ENCODE measurements at regions not wholly inside any gene's neighbourhood (a gene's known extent, or its start where the extent isn't known, plus 50 kb on each side); places are given as distances from the start of the nearest gene placed in this dataset.
"Not testable (repeated sequence)": the region's sequence is repeated elsewhere in the genome, so short reads cannot be mapped to it uniquely, and the experiment has no call there.

DNA sequence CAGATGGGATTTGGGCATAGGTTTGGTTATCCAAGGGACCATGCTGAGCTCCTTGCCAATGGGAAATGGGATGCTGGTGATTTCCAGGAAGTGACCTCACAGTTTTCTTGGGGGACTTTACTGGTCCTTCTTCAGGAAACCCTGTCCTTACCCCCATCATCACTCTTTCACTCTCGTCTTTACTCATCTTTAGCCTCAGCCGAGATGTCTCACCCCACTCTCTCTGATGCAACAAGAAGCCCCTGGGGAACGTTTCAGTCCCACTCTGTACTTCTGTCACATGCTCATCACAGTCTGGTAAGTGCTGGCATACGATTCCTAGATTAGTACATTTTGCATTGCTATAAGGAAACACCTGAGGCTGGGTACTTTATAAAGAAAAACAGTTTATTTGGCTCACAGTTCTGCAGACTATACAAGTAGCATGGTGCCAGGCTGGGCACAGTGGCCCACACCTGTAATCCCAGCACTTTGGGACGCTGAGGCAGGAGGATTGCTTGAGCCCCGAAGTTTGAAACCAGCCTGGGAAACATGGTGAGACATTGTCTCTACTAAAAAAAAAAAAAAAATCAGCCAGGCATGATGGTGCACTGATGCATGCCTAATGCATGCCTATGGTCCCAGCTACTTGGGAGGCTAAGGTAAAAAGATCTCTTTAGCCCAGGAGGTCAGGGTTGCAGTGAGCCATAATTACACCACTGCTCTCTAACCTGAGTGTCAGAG, 63.5 kb upstream of the VKORC1L1 start:
- no peak for DNase-seq

DNA sequence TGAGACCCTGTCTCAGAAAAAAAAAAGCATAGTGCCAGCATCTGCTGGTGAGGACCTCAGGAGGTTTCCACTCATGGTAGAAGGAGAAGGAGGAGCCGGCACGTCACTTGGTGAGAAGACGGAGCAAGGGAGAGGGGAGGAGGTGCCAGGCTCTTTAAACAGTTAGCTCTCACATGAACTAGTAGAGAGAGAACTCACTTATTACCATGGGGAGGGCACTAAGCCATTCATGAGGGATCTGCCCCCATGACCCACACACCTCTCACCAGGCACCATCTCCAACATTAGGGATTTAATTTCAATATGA, 62.9 kb upstream of the VKORC1L1 start:
- no peak for DNase-seq

DNA sequence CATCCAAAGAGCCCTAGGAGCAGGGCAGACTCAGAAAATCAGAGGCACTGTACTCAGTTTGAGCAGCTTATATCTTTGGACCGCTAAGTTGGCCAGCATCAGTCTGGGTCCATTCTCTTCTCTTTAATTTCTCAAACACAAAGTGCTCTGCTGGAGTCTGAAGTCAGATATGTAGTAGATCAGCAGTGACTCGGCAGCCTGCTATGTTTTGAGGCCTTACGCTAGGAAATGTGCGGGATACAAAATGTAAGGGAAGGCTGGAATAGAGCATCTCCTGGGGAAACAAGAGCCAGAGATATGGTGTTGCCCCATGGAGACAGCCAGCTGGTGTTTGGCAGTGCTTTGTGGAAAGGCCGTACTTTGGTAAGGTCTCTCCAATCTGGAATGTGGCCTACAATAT, 60.6 kb upstream of the VKORC1L1 start:
- no peak for DNase-seq

DNA sequence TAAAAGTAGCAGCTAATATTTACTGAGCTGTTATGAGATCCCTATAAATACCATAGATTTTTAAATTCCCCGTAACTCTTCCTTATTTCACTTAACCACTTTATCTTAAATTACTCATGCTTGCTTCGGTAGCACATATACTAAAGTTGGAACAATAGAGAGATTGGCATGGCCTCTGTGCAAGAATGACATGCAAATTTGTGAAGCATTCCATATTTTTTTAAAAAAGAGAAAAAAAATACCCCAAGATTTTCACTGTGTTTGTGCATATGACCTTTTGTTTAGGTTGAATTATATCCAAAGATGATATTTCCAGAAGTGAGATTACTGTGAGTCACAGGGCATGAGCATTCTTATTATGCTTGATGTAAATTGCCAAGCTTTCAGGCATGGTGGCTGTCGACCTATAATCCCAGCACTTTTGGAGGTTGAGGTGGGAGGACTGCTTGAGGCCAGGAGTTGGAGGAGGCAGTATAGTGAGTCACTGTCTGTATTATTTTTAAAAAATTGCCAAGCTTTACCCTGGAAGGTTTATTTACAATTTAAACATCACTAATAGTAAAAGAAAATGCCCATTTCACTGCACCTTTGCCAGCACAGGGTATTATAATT, 58.2 kb upstream of the VKORC1L1 start:
- DNase-seq, result not testable (repeated sequence)

DNA sequence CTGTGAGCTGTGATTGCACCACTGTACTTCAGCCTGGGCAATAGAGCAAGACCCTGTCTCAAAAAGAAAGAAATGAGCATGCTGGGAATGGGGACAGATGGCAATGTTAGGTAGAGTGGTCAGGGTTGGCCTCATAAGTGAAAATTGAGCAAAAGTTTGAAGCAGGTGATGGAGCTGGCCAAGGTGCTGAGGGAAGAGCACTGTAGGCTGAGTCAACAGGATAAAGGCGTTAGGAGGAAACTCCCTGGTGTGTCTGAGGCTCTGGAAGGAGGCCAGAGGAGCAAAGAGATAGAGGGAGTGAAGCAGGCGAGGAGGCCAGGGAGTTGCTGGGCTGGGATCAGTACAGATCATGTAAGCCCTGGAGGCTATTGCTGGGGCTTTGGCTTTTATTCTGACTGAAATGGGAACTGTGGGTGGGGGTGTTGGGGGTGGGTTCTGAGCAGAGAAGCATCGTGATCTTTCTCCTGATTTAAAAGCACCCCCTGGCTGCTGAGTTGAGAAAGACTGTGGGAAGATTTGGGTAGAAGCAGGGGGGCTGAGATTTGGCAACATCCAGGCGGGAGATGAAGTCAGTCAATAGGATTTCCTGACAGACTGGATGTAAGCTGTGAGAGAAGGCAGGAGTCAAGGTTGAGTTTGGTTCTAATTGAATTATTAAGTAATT, 52.5 kb upstream of the VKORC1L1 start:
- DNase-seq, result no peak
